ENCODE measurements at regions not wholly inside any gene's neighbourhood (a gene's known extent, or its start where the extent isn't known, plus 50 kb on each side); places are given as distances from the start of the nearest gene placed in this dataset.
"Not testable (repeated sequence)": the region's sequence is repeated elsewhere in the genome, so short reads cannot be mapped to it uniquely, and the experiment has no call there.

GRCh38 chr2:210986806-210987205 lies 430.4 kb downstream of the CPS1 start:
- TF ChIP-seq EZH2 (IDR thresholded peaks at IDR 0.05; ENCODE audit: low read depth, low read length, severe bottlenecking); CTCF (IDR thresholded peaks at IDR 0.05; ENCODE audit: control extremely low read depth in 1 of 3, insufficient read depth in 1 of 3, low read depth in 1 of 3, low read length in 3 of 3); MAX (IDR thresholded peaks at IDR 0.05); TAF1 (IDR thresholded peaks at IDR 0.05; ENCODE audit: low read depth, low read length); POLR2A (IDR thresholded peaks at IDR 0.05; ENCODE audit: control extremely low read depth in 1 of 2, low read depth in 2 of 2, low read length in 2 of 2); EP300 (IDR thresholded peaks at IDR 0.05; ENCODE audit: borderline replicate concordance in 1 of 2, low read depth in 2 of 2, low read length in 2 of 2); RAD21 (IDR thresholded peaks at IDR 0.05 in 1 of 2, conservative IDR thresholded peaks at IDR 0.05 in 1 of 2; ENCODE audit: low read depth in 2 of 2, low read length in 2 of 2); SRF (IDR thresholded peaks at IDR 0.05; ENCODE audit: low read depth, low read length); SP1 (IDR thresholded peaks at IDR 0.05; ENCODE audit: low read depth, low read length); CHD2 (IDR thresholded peaks at IDR 0.05; ENCODE audit: low read length); BRCA1 (IDR thresholded peaks at IDR 0.05; ENCODE audit: low read depth, low read length); TCF12 (IDR thresholded peaks at IDR 0.05; ENCODE audit: low read depth, low read length); GABPA (IDR thresholded peaks at IDR 0.05; ENCODE audit: borderline replicate concordance, insufficient read depth, low read length): not testable (repeated sequence)
